Fibroblast of the aortic adventitia (primary cell): ENCODE measurements at regions not wholly inside any gene's neighbourhood (a gene's known extent, or its start where the extent isn't known, plus 50 kb on each side); places are given as distances from the start of the nearest gene placed in this dataset.
"Not testable (repeated sequence)": the region's sequence is repeated elsewhere in the genome, so short reads cannot be mapped to it uniquely, and the experiment has no call there.

Experiments used
- DNase-seq: peaks from one replicate; pipeline ENCODE4 v3.0.0-alpha.2; 2010; ENCODE audit warnings: low read depth
- H3K4me3 ChIP-seq: 2 replicates; pipeline ENCODE4 v1.5.1; 2011; ENCODE audit warnings: low read depth, mild to moderate bottlenecking, control low read depth, low read length, moderate library complexity
- CTCF ChIP-seq: IDR thresholded peaks from 2 replicates; pipeline ENCODE4 v1.5.1; 2011; ENCODE audit warnings: mild to moderate bottlenecking, low read length, control low read depth, inconsistent platforms; ENCODE audit not compliant: insufficient read depth

GRCh38 chr5:12965804-12966203 is 978.7 kb downstream of the DNAH5 start:
- no peak for DNase-seq
- TF ChIP-seq CTCF = no peak
- no peak overlapping the region for H3K4me3 ChIP-seq

GRCh38 chr5:12959713-12960112 is 984.8 kb downstream of the DNAH5 start:
- H3K4me3 ChIP-seq = no peak overlapping the region
- no peak for TF ChIP-seq CTCF
- no peak for DNase-seq

- DNase-seq = no peak
- no peak for TF ChIP-seq CTCF
- H3K4me3 ChIP-seq = no peak overlapping the region
Measured at GRCh38 chr5:12952409-12952808, 992.1 kb downstream of the DNAH5 start.

GRCh38 chr5:12951846-12952245 is 992.6 kb downstream of the DNAH5 start:
- H3K4me3 ChIP-seq = no peak overlapping the region
- no peak for DNase-seq
- TF ChIP-seq CTCF = no peak

GRCh38 chr5:12947379-12947778 is 997.1 kb downstream of the DNAH5 start:
- no peak for TF ChIP-seq CTCF
- no peak for DNase-seq

GRCh38 chr5:12945477-12945876 is 999.0 kb downstream of the DNAH5 start:
- not testable (repeated sequence) for DNase-seq, H3K4me3 ChIP-seq

More at GRCh38 chr5:12947379-12947778, 997.1 kb downstream of the DNAH5 start:
- H3K4me3 ChIP-seq = no peak overlapping the region

GRCh38 chr5:12936221-12936620 is 1008.3 kb downstream of the DNAH5 start:
- H3K4me3 ChIP-seq = no peak overlapping the region
- DNase-seq = no peak
- no peak for TF ChIP-seq CTCF
